ENCODE measurements at regions not wholly inside any gene's neighbourhood (a gene's known extent, or its start where the extent isn't known, plus 50 kb on each side); places are given as distances from the start of the nearest gene placed in this dataset.

DNA sequence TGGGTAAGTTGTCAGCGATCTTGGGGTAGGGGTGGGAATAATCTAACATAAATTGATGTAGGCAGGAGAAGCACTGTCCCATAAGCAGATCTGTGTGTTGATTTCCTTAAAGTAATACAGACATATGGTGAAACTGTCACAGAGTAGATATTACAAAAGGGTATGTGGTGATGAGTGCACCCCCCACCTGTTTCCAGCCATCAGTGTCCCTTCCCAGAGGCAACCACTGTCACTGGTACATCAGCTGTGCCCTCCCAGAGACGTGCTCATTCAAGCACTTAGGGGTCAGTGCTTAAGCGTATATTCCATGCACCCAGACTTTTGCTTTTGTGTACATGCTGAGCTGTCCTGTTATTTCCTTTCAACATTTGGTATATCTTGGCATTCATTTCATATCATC, 94.3 kb upstream of the PITX1 start:
- DNase-seq (ENCODE audit: low read depth, low spot score) (no peak), FAIRE-seq (no peak)
- ChIA-PET POLR2A (no interaction called here), CTCF (no interaction called here)
- intact Hi-C loops (cut with micrococcal nuclease), result no loop called here
- H3K27ac ChIP-seq (ENCODE audit: insufficient read depth, low read depth, low read length), result no peak overlapping the region
- H3K4me2 ChIP-seq (ENCODE audit: insufficient read depth, low read length), result no peak overlapping the region
- no peaks in the 10 kb centered on the region for H3K79me2 ChIP-seq (ENCODE audit: control insufficient read depth, insufficient read depth, low read length)
- dilution Hi-C loops (cut with MboI; ENCODE audit: extremely low pct_ligation_motif_present, low sequenced_read_pairs), result no loop called here
- H3K9ac ChIP-seq (replicated peaks; ENCODE audit: extremely low read depth, insufficient read depth, low read length), result no peak overlapping the region
- TF ChIP-seq, protein P1, sequence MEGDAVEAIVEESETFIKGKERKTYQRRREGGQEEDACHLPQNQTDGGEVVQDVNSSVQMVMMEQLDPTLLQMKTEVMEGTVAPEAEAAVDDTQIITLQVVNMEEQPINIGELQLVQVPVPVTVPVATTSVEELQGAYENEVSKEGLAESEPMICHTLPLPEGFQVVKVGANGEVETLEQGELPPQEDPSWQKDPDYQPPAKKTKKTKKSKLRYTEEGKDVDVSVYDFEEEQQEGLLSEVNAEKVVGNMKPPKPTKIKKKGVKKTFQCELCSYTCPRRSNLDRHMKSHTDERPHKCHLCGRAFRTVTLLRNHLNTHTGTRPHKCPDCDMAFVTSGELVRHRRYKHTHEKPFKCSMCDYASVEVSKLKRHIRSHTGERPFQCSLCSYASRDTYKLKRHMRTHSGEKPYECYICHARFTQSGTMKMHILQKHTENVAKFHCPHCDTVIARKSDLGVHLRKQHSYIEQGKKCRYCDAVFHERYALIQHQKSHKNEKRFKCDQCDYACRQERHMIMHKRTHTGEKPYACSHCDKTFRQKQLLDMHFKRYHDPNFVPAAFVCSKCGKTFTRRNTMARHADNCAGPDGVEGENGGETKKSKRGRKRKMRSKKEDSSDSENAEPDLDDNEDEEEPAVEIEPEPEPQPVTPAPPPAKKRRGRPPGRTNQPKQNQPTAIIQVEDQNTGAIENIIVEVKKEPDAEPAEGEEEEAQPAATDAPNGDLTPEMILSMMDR (IDR thresholded peaks at IDR 0.05; ENCODE audit: extremely low read depth in 1 of 2, insufficient read depth in 1 of 2, low read depth in 1 of 2, low read length in 2 of 2), result no peak
- TF ChIP-seq POLR2AphosphoS5 (IDR thresholded peaks at IDR 0.05; ENCODE audit: insufficient read depth, low read depth, low read length), result no peak
- no peak for TF ChIP-seq JUN (IDR thresholded peaks at IDR 0.05; ENCODE audit: borderline replicate concordance, insufficient read depth, insufficient read length, low read depth)
- TF ChIP-seq, protein P2, sequence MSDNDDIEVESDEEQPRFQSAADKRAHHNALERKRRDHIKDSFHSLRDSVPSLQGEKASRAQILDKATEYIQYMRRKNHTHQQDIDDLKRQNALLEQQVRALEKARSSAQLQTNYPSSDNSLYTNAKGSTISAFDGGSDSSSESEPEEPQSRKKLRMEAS (IDR thresholded peaks at IDR 0.05; ENCODE audit: insufficient read depth, insufficient read length), result no peak
- no peak for TF ChIP-seq FOS (IDR thresholded peaks at IDR 0.05; ENCODE audit: borderline replicate concordance, insufficient read depth, low read length)
- H4K20me1 ChIP-seq (replicated peaks; ENCODE audit: control insufficient read depth, extremely low read depth, insufficient read depth, low read length), result no peaks in the 10 kb centered on the region
- H2AFZ ChIP-seq (ENCODE audit: low read depth, low read length), result no peak overlapping the region
- H3K4me1 ChIP-seq (ENCODE audit: control insufficient read depth, extremely low read depth, insufficient read depth, low read length), result no peaks in the 10 kb centered on the region
- H3K27me3 ChIP-seq (ENCODE audit: control insufficient read depth in 2 of 2, insufficient read depth in 2 of 2, low read length in 2 of 2), result peaks cover 0 to 4% of the 10 kb centered on the region in 2 experiments
- H3K9me1 ChIP-seq (replicated peaks; ENCODE audit: control insufficient read depth, extremely low read depth, insufficient read depth, low read length), result no peaks in the 10 kb centered on the region
- no TSS peak for BruUV-seq (replicated peaks)
- H3K4me3 ChIP-seq (replicated peaks in 1 of 3; ENCODE audit: insufficient read depth in 1 of 3, low read depth in 1 of 3, low read length in 3 of 3), result no peak overlapping the region
- H3K36me3 ChIP-seq (ENCODE audit: control insufficient read depth in 2 of 2, extremely low read depth in 1 of 2, insufficient read depth in 2 of 2, low read length in 2 of 2), result no peaks in the 10 kb centered on the region
- H3K9me3 ChIP-seq (replicated peaks; ENCODE audit: control insufficient read depth, insufficient read depth, low read length), result no peaks in the 10 kb centered on the region
